ENCODE measurements at regions not wholly inside any gene's neighbourhood (a gene's known extent, or its start where the extent isn't known, plus 50 kb on each side); places are given as distances from the start of the nearest gene placed in this dataset.

DNA sequence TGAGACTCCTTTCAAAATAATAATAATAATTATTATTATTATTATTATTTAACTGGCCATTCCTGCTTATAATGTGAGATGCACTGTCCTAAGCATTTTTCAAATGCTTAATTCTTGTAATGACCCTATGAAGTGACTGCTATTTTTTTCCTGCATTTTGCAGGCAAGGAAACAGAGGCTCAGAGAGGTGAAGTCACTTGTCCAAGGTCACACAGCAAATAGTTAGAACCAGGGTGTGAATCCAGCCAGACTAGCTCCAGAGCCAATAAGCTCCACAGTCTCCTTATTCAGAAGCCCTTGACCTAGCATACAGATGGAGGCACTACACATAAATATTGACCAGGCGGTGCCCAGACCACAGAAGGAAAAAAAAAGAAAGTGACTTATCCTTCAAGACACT lies 77.5 kb upstream of the CACNA1A start:
- Histone ChIP-seq H3K9me3 (ENCODE audit: low read length) (no peaks in the 10 kb centered on the region), H3K4me1 (ENCODE audit: insufficient read depth, low read length) (no peaks in the 10 kb centered on the region), H3K27me3 (ENCODE audit: insufficient read depth, low read length) (no peaks in the 10 kb centered on the region)

DNA sequence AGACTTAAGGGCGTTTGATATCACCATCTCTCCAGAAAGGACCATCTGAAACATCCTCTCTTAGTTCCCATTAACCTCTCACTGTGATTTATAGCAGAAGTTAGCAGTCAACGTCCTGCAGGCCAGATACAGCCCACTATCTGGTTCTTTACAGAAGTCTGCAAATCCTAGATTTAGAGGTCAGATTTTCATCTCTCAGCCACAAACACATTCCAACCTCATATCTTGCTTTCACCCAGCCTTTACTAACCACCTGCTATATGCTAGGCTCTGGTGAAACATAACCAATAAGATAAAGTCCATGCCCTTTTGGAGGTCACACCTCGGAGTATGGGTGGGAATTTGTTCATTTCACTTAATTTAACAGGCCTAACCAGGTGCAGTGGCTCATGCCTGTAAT lies 76.8 kb upstream of the CACNA1A start:
- H3K9me3 ChIP-seq (ENCODE audit: low read length) = no peaks in the 10 kb centered on the region
- no peaks in the 10 kb centered on the region for H3K27me3 ChIP-seq (ENCODE audit: insufficient read depth, low read length)
- H3K4me1 ChIP-seq (ENCODE audit: insufficient read depth, low read length) = no peaks in the 10 kb centered on the region
- H3K36me3 ChIP-seq (ENCODE audit: insufficient read depth, low read length) = no peaks in the 10 kb centered on the region
- no peak overlapping the region for H2AFZ ChIP-seq (ENCODE audit: low read depth, low read length)
- H3K4me3 ChIP-seq (ENCODE audit: low read length) = no peak overlapping the region

More for the DNA sequence above, 77.5 kb upstream of the CACNA1A start:
- Histone ChIP-seq H2AFZ (ENCODE audit: low read depth, low read length) (no peak overlapping the region), H3K36me3 (ENCODE audit: insufficient read depth, low read length) (no peaks in the 10 kb centered on the region), H3K4me3 (ENCODE audit: low read length) (no peak overlapping the region)

DNA sequence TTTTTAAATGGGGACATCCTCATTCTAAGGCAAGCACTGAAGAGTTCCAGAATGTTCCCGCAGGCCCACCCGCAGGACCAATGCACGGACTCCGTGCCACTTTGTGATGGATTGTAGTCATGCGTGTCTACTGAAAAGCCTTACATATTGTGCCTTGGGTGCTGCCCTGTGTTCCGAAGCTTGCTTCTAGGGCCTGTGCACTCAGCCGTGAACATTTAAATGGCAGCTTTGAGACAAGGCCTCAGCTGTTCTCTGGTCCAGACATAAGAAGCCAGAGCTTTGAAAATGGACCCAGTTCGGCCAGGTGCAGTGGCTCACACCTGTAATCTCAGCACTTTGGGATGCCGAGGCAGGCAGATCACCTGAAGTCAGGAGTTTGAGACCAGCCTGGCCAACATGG lies 75.3 kb upstream of the CACNA1A start:
- H3K4me3 ChIP-seq (ENCODE audit: low read length) = no peak overlapping the region
- no peaks in the 10 kb centered on the region for H3K27me3 ChIP-seq (ENCODE audit: insufficient read depth, low read length)
- no peaks in the 10 kb centered on the region for H3K36me3 ChIP-seq (ENCODE audit: insufficient read depth, low read length)
- H3K9me3 ChIP-seq (ENCODE audit: low read length) = no peaks in the 10 kb centered on the region
- H2AFZ ChIP-seq (ENCODE audit: low read depth, low read length) = no peak overlapping the region
- no peaks in the 10 kb centered on the region for H3K4me1 ChIP-seq (ENCODE audit: insufficient read depth, low read length)

DNA sequence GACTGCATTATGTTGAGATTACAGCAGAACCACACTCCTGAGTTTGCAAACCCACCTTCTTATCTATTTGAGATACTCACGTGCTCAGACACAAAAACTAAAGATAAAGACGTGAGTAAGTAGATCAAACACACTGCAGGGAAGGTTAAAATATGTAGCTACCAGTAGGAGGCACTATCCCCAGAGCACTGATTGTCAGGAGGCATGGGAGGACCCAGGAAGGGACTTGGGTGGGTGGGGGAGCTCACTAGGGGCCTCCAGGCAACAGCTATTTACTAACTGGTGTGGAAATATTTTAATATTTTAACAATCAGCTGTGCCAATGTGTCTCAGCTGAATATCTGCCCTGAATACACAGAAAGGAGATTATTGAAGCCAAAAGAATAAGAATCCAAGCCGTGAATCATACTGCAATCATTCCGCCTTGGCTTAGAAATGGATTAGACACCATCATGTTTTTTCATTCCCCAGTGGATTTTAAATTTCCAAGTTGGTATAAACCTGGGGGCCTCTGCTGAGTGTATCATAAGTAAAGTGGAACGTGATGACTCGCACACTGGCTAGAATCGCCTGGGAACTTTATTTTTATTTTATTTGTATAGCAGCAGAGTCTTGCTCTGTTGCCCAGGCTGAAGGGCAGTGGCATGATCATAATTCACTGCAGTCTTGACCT lies 73.2 kb upstream of the CACNA1A start:
- Histone ChIP-seq H3K27me3 (ENCODE audit: insufficient read depth, low read length) (no peaks in the 10 kb centered on the region), H3K9me3 (ENCODE audit: low read length) (no peaks in the 10 kb centered on the region), H3K36me3 (ENCODE audit: insufficient read depth, low read length) (no peaks in the 10 kb centered on the region), H3K4me1 (ENCODE audit: insufficient read depth, low read length) (no peaks in the 10 kb centered on the region), H3K4me3 (ENCODE audit: low read length) (no peak overlapping the region), H2AFZ (ENCODE audit: low read depth, low read length) (no peak overlapping the region)

DNA sequence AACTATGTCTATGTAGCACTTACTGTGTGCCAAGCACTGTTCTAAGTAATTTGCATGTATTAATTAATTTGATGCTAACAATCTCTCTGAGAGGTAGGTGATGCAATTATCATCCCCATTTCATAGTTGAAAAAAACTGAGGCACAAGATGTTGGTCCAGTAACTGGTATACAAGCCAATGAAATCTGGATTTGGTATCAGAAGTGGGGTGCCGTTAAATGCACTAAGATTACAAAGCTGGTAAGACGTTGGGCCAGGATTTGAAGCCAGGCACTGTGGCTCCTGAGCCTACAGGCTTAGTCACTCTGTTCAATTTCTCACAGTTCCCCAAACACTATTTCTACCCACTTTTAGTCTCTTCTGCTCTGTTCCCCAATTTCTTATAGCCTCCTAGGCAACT lies 70.4 kb upstream of the CACNA1A start:
- Histone ChIP-seq H3K4me3 (ENCODE audit: low read length) (no peak overlapping the region), H3K9me3 (ENCODE audit: low read length) (no peaks in the 10 kb centered on the region), H3K4me1 (ENCODE audit: insufficient read depth, low read length) (no peaks in the 10 kb centered on the region), H2AFZ (ENCODE audit: low read depth, low read length) (no peak overlapping the region), H3K27me3 (ENCODE audit: insufficient read depth, low read length) (no peaks in the 10 kb centered on the region), H3K36me3 (ENCODE audit: insufficient read depth, low read length) (no peaks in the 10 kb centered on the region)

DNA sequence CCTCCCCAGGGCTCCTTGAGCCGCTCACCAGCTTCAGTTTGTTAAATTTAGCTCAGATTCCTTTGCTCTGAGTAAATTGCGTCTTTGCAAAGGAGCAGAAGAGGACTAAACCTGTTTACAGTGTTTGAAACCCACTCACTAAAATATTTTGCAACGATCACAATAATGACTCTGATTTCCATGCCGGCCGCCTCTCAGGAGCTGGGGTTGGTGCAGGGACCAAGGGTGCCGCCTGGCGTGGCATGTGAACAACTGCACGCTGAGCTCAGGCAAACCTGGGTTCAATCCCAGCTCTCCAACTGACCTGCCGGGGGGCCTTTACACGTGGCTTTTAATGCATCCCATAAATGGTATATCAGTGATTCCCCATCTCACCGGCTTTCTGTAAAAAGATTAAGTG lies 68.7 kb upstream of the CACNA1A start:
- Histone ChIP-seq H3K4me3 (ENCODE audit: low read length) (no peak overlapping the region), H3K27me3 (ENCODE audit: insufficient read depth, low read length) (no peaks in the 10 kb centered on the region), H3K36me3 (ENCODE audit: insufficient read depth, low read length) (no peaks in the 10 kb centered on the region), H2AFZ (ENCODE audit: low read depth, low read length) (no peak overlapping the region), H3K4me1 (ENCODE audit: insufficient read depth, low read length) (no peaks in the 10 kb centered on the region), H3K9me3 (ENCODE audit: low read length) (no peaks in the 10 kb centered on the region)

DNA sequence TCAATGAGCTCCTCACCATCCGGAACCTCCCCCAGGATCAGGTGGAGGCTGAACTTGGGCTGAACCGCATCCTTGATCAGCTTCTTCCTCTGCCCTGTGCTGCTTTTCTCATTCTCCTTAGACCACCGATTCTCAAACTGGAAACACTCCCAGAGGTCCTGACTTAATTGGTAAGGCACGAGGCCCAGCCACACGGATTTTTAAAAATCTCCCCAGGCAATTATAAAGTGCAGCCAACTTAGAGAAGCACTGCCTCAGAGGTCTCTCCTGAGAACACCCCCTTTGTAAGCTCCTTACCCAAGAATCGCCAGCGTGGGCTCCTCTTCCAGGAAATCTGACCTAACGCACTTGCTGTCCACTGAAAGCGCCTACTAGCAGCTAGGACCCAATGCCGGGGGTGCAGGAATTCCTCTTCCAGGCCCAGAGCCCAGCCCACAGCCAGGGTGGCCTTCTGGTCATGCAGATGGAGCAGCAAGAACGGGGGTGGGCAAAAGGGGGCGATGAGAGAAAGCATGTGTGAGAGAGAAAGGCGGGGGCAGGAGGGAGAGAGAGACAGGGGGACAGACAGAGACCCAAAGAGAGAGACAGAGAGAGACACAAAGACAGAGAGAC lies 66.9 kb upstream of the CACNA1A start:
- Histone ChIP-seq H3K36me3 (ENCODE audit: insufficient read depth, low read length) (no peaks in the 10 kb centered on the region), H2AFZ (ENCODE audit: low read depth, low read length) (no peak overlapping the region), H3K4me1 (ENCODE audit: insufficient read depth, low read length) (no peaks in the 10 kb centered on the region), H3K4me3 (ENCODE audit: low read length) (no peak overlapping the region), H3K27me3 (ENCODE audit: insufficient read depth, low read length) (no peaks in the 10 kb centered on the region), H3K9me3 (ENCODE audit: low read length) (no peaks in the 10 kb centered on the region)

DNA sequence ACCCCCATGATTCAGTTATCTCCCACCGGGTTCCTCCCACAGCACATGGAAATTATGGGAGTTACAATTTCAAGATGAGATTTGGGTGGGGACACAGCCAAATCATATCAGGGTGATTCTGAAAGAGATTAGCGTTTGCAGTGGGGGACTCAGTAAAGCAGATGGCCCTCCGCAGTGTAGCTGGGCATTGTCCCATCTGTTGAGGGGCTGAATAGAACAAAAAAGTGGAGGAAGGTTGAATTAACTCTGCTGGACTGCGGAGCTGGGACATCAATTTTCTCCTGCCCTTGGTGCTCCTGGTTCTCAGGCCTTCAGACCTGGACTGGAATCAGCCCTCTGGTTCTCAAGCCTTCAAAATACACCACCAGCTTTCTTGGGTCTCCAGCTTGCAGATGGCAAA lies 55.2 kb upstream of the CACNA1A start:
- Histone ChIP-seq H3K4me1 (ENCODE audit: insufficient read depth, low read length) (no peaks in the 10 kb centered on the region), H3K36me3 (ENCODE audit: insufficient read depth, low read length) (no peaks in the 10 kb centered on the region), H3K9me3 (ENCODE audit: low read length) (no peaks in the 10 kb centered on the region), H3K4me3 (ENCODE audit: low read length) (no peak overlapping the region), H3K27me3 (ENCODE audit: insufficient read depth, low read length) (no peaks in the 10 kb centered on the region), H2AFZ (ENCODE audit: low read depth, low read length) (no peak overlapping the region)

DNA sequence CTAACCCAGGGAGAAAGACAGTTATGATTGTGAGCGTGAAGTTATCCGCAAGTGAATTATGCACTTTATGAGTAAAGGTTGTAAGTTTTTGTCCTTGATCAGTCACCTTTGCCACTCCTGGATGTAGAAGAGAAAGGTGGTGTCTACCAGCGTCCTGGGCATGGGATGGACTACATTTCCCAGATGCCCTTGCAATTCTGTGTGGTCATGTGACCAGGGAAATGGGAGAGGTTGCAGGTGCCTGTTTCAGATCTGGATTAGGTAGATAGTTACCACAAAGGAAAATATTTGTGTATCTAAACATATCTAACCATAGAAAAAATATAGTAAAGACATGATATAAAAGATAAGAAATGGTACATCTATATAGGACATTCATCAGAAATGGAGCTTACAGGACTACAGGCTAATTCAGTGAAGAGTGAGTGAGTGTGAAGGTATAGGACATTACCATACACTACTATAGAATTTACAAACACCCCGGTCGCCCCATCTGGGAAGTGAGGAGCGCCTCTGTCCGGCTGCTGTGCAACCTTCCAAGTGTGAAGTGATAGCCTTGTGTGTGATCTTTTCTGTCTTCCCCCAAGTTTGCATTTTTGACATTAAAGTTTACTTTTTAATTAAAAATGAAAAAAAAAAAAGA lies 51.6 kb upstream of the CACNA1A start:
- no peaks in the 10 kb centered on the region for H3K27me3 ChIP-seq (ENCODE audit: insufficient read depth, low read length)
- no peaks in the 10 kb centered on the region for H3K4me1 ChIP-seq (ENCODE audit: insufficient read depth, low read length)
- no peaks in the 10 kb centered on the region for H3K36me3 ChIP-seq (ENCODE audit: insufficient read depth, low read length)
- no peak overlapping the region for H2AFZ ChIP-seq (ENCODE audit: low read depth, low read length)
- H3K9me3 ChIP-seq (ENCODE audit: low read length) = no peaks in the 10 kb centered on the region
- no peak overlapping the region for H3K4me3 ChIP-seq (ENCODE audit: low read length)

DNA sequence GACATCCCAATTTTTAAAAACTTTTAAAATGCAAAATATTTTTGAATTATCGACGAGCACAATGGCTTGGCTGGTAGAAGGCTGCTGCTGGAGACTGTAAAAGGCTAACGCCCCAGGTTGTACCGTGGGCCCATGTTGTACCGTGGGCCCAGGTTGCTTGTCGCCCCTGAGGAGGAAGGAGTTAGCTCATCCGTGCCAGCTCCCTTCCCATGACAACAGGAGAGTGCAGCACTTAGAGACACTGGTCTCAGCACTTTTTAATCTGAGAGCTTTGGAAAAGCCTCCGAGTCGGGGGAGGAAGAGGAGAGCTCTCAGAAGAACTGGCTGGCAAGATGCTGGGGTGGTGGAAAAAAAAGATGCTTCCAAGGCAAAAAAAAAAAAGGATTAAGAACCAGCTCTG lies 50.3 kb upstream of the CACNA1A start:
- Histone ChIP-seq H3K4me3 (ENCODE audit: low read length) (no peak overlapping the region), H3K27me3 (ENCODE audit: insufficient read depth, low read length) (no peaks in the 10 kb centered on the region), H3K4me1 (ENCODE audit: insufficient read depth, low read length) (no peaks in the 10 kb centered on the region), H2AFZ (ENCODE audit: low read depth, low read length) (no peak overlapping the region), H3K36me3 (ENCODE audit: insufficient read depth, low read length) (no peaks in the 10 kb centered on the region), H3K9me3 (ENCODE audit: low read length) (no peaks in the 10 kb centered on the region)

Data from neuron (in vitro differentiated cells).